ENCODE measurements at regions not wholly inside any gene's neighbourhood (a gene's known extent, or its start where the extent isn't known, plus 50 kb on each side); places are given as distances from the start of the nearest gene placed in this dataset.

DNA sequence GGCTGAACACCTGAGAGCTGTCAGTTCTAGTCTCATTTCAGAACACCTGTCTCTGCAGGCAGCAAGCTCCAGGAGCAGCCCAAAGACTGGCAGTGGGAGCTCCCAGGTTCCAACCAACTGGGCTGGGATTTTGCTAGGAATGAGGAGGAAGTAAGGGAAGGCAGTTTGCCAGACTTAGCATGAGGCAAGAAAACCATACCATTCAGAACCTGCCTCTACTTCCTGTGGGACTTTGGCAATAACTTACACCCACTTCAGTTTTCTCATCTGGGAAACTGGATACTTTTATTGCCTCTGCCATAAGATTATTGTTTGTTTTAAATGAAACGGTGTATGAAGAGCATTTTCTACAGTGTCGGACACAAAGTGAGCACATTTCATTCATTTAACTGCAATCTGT, 363.7 kb upstream of the ISX start (continued):
- TF ChIP-seq NR3C1 (CRISPR knock-in tag; conservative IDR thresholded peaks at IDR 0.05; ENCODE audit: low read depth) (no peak), RORB (CRISPR knock-in tag; IDR thresholded peaks at IDR 0.05) (no peak), EMX1 (CRISPR knock-in tag; IDR thresholded peaks at IDR 0.05) (no peak), ZBTB21 (CRISPR knock-in tag; IDR thresholded peaks at IDR 0.05; ENCODE audit: borderline replicate concordance) (no peak)

GRCh38 chr22:34709641-34710040, 356.3 kb upstream of the ISX start:
- Mint-ChIP-seq H3K9me3 (peaks cover 6% of the 10 kb centered on the region), H3K4me3 (no peak overlapping the region), H3K27ac (no peak overlapping the region), H3K4me1 (0 out of 2 replicates have a peak, but pooled peaks cover 3% of the 10 kb centered on the region), H3K27me3 (ENCODE audit: low read depth) (no peaks in the 10 kb centered on the region), H3K36me3 (no peaks in the 10 kb centered on the region)
- TF ChIP-seq ZNF416 (CRISPR knock-in tag; IDR thresholded peaks at IDR 0.05) (no peak), RORB (CRISPR knock-in tag; IDR thresholded peaks at IDR 0.05) (no peak)
- ChIA-PET CTCF (no interaction called here), POLR2A (no interaction called here)
- DNase-seq (ENCODE audit: low spot score) = no peak
- no peak for ATAC-seq

DNA sequence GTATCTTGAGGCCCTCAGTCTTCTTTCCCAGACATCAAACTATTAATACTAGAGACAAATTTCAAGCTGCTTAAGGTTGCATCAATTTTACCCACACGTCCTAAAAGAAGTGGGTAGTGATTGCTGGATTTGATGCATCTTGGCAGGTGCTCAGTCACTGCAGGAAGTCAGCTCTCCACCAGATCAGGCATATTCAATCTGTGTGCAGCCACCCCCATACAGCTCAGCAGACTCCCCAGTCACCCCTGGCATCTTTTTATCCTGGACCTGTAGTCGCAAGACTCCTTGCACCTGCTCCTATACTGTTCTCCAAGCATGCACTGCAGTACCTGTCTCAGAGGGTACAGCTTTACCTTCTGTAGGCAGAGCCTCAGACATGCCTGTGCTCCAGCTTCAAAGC, 343.1 kb upstream of the ISX start:
- CTCF ChIA-PET = interaction anchor here (0.6 kb wide), 1 partner anchor 123 kb away, joined by 4 read pairs; no protein-coding TSS in a partner anchor
- TF ChIP-seq GTF2I (CRISPR knock-in tag; conservative IDR thresholded peaks at IDR 0.05) (no peak), ZNF232 (CRISPR knock-in tag; IDR thresholded peaks at IDR 0.05) (no peak), SMAD4 (CRISPR knock-in tag; IDR thresholded peaks at IDR 0.05) (no peak), ATF6 (CRISPR knock-in tag; IDR thresholded peaks at IDR 0.05) (no peak), ZNF263 (CRISPR knock-in tag; IDR thresholded peaks at IDR 0.05; ENCODE audit: low read depth) (no peak), ZMAT4 (CRISPR knock-in tag; IDR thresholded peaks at IDR 0.05) (no peak), GABPB1 (CRISPR knock-in tag; IDR thresholded peaks at IDR 0.05) (no peak)
- TF ChIP-seq, protein P1, sequence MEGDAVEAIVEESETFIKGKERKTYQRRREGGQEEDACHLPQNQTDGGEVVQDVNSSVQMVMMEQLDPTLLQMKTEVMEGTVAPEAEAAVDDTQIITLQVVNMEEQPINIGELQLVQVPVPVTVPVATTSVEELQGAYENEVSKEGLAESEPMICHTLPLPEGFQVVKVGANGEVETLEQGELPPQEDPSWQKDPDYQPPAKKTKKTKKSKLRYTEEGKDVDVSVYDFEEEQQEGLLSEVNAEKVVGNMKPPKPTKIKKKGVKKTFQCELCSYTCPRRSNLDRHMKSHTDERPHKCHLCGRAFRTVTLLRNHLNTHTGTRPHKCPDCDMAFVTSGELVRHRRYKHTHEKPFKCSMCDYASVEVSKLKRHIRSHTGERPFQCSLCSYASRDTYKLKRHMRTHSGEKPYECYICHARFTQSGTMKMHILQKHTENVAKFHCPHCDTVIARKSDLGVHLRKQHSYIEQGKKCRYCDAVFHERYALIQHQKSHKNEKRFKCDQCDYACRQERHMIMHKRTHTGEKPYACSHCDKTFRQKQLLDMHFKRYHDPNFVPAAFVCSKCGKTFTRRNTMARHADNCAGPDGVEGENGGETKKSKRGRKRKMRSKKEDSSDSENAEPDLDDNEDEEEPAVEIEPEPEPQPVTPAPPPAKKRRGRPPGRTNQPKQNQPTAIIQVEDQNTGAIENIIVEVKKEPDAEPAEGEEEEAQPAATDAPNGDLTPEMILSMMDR (IDR thresholded peaks at IDR 0.05) = no peak
- TF ChIP-seq, protein P2, sequence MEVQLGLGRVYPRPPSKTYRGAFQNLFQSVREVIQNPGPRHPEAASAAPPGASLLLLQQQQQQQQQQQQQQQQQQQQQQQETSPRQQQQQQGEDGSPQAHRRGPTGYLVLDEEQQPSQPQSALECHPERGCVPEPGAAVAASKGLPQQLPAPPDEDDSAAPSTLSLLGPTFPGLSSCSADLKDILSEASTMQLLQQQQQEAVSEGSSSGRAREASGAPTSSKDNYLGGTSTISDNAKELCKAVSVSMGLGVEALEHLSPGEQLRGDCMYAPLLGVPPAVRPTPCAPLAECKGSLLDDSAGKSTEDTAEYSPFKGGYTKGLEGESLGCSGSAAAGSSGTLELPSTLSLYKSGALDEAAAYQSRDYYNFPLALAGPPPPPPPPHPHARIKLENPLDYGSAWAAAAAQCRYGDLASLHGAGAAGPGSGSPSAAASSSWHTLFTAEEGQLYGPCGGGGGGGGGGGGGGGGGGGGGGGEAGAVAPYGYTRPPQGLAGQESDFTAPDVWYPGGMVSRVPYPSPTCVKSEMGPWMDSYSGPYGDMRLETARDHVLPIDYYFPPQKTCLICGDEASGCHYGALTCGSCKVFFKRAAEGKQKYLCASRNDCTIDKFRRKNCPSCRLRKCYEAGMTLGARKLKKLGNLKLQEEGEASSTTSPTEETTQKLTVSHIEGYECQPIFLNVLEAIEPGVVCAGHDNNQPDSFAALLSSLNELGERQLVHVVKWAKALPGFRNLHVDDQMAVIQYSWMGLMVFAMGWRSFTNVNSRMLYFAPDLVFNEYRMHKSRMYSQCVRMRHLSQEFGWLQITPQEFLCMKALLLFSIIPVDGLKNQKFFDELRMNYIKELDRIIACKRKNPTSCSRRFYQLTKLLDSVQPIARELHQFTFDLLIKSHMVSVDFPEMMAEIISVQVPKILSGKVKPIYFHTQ (CRISPR knock-in tag; IDR thresholded peaks at IDR 0.05) = no peak
- TF ChIP-seq, protein P3, sequence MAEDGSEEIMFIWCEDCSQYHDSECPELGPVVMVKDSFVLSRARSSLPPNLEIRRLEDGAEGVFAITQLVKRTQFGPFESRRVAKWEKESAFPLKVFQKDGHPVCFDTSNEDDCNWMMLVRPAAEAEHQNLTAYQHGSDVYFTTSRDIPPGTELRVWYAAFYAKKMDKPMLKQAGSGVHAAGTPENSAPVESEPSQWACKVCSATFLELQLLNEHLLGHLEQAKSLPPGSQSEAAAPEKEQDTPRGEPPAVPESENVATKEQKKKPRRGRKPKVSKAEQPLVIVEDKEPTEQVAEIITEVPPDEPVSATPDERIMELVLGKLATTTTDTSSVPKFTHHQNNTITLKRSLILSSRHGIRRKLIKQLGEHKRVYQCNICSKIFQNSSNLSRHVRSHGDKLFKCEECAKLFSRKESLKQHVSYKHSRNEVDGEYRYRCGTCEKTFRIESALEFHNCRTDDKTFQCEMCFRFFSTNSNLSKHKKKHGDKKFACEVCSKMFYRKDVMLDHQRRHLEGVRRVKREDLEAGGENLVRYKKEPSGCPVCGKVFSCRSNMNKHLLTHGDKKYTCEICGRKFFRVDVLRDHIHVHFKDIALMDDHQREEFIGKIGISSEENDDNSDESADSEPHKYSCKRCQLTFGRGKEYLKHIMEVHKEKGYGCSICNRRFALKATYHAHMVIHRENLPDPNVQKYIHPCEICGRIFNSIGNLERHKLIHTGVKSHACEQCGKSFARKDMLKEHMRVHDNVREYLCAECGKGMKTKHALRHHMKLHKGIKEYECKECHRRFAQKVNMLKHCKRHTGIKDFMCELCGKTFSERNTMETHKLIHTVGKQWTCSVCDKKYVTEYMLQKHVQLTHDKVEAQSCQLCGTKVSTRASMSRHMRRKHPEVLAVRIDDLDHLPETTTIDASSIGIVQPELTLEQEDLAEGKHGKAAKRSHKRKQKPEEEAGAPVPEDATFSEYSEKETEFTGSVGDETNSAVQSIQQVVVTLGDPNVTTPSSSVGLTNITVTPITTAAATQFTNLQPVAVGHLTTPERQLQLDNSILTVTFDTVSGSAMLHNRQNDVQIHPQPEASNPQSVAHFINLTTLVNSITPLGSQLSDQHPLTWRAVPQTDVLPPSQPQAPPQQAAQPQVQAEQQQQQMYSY (CRISPR knock-in tag; IDR thresholded peaks at IDR 0.05) = no peak
- no peak for ATAC-seq
- Mint-ChIP-seq H3K4me3 (no peak overlapping the region), H3K9me3 (peaks cover 34% of the 10 kb centered on the region), H3K27me3 (ENCODE audit: low read depth) (peaks cover 2% of the 10 kb centered on the region; the same call in 1 of the 2 replicates), H3K27ac (no peak overlapping the region), H3K4me1 (no peaks in the 10 kb centered on the region), H3K36me3 (peaks cover 11% of the 10 kb centered on the region)
- DNase-seq (ENCODE audit: low spot score) = no peak
- POLR2A ChIA-PET = interaction anchor here (0.7 kb wide), 1 partner anchor 297 kb away, joined by 4 read pairs; no protein-coding TSS in a partner anchor

All from WTC11 (cell line).